ENCODE measurements at regions not wholly inside any gene's neighbourhood (a gene's known extent, or its start where the extent isn't known, plus 50 kb on each side); places are given as distances from the start of the nearest gene placed in this dataset.

- DNase-seq, result no peak
Observed at GRCh38 chr13:72435251-72435650, 292.2 kb downstream of the MZT1 start.

GRCh38 chr13:72431981-72432682, 295.3 kb downstream of the MZT1 start:
- no peak for DNase-seq

DNA sequence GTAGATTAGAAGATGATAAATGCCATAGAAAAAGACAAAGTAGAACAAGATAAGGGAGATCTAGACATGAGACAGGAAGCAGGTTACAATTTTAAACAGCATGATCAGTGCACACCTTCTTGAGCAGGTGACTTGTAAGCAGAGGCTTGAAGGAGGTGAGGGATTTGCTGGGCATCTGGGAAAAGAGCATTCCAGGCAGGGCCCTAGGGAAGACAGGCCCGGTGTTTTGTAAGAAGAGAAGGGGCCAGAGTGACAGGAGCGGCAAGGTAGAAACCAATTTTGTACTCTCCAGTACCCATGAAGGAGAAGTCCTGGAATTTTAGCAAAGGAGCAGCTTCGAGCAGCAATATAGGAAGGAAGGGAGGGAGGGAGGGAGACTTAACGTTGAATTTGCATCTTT, 296.5 kb downstream of the MZT1 start:
- DNase-seq, result no peak

DNA sequence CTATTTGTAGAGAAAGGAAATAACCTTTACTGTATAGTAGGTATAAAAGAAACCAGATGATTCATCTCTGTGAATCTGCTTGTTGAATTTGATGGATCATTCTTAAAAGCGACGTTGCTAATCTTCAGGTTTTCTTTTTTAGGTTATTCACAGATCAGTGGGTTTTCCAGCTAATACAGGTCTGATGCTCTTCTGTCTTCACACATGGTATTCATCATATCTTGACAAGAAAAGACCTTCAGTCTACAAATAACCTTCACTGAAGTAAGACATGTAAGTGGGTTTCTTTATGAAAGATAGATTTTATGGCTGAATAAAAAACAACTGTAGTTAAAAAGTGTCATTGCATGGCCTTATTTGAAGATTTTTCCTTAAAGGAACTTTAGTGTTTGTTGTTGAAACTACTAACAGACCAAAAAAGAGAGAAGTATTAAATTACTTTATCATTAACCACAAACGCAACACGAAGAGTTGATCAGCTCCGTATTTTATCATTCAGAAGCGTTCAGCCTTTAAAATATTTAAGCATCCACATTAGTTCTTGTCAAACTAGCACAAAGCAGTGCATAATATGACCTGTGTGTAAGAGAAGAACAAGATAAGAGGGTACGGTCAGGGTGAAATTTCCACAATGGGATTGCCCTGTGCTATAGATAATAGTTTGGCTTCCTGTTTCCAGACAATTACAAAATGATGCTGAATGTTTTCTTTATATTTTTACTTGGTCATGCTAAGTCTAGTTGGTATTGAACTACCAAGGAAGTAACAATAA, 299.5 kb downstream of the MZT1 start:
- no peak for DNase-seq

- no peak for DNase-seq
Observed at GRCh38 chr13:72424059-72424458, 303.4 kb downstream of the MZT1 start.

DNA sequence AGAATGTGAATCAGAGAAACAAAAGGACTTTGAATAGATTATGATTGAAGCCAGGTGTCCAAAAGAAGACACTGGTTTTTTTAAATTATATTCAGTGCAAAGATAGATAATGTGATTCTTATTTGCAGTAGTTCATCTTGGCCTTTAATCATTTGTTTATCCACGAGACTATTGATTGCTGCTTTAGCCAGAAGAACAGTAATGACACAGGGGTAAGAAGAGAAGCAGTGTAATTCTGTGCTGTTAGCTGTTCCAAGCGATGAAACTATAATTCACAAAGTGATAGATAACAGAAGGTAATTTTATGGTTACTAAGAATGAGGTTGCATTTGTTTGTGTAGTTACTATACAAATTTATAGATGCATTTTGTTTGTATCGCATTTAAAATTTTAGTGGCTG, 311.6 kb downstream of the MZT1 start:
- no peak for DNase-seq

- DNase-seq, result no peak
Observed at GRCh38 chr13:72412481-72412880, 314.9 kb downstream of the MZT1 start.

DNA sequence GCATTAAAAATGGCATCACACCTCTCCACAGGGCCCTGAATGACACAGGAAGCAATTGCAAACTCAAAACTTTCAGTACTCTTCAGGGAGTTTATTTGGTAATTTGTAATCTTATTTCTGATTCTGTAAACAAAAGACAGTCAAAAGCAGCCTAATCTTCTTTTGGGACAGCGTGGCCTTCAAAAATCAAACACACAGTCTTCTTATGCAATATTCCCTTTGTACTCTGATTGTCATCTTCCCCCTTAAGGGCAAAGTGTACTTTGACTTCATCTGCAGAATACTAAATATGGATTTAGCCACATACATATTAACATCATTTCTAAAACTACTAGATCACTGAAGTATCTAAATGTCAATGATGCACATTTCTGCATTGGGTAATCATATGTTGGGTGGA, 322.0 kb downstream of the MZT1 start:
- no peak for DNase-seq

DNA sequence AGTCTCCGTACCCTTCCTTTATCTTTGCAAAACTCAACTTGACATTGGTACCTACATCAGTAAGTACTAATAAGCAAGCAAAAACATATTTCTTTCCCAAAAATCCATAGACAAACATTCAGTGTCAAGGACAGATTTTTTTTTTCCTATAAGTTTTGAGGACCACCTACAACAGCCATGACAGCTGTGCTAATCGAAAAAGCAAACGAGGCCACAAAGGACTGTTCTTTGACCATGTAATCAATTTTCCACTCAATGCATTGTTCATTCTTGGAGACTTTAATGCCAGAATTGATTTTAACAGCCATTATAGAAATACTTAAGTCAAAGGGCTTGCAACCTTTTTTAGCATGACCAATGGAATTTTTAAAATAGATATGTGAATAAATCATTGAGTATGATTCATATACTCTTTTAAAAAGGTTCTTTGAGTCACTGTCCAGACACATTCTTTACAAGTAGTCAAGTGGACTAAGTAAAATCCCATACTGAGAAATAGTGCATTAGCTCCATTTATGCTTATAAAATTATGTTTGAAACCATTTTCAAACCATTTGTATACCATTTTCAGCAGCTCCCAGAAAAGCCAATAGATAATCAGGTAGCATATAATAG, 323.9 kb downstream of the MZT1 start:
- no peak for DNase-seq

GRCh38 chr13:72400856-72401255, 326.6 kb downstream of the MZT1 start:
- DNase-seq, result no peak

- DNase-seq, result no peak
Observed at GRCh38 chr13:72399351-72399750, 328.1 kb downstream of the MZT1 start.

- DNase-seq, result no peak
Observed at GRCh38 chr13:72397265-72397664, 330.2 kb downstream of the MZT1 start.

GRCh38 chr13:72390909-72391308, 336.5 kb downstream of the MZT1 start:
- no peak for DNase-seq

DNA sequence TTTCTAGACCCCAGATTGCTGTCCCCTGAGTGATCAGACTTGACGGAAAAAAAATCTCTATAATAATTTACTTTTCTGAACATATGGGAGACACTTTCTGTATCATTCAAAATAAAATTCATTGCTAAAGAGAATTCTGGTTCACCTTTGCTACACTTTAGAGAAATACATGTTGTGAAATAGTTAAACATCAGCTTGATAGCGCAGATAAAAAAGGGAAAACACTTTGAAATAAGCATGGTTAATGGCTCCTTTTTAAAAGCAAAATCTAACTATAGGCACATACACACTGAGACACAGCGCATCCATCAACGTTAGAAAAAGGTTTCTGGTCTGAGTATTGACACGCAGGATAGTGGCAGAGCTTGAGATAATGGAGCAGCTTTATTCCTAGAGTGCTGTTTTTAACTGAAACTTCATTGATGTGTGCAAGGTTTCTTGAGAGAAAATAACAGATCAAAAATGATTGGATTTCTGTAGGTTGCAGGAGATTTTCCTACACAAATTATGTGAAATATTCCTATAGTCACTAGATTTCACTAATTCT, 341.2 kb downstream of the MZT1 start:
- DNase-seq, result no peak

GRCh38 chr13:72384879-72385278, 342.6 kb downstream of the MZT1 start:
- DNase-seq, result no peak

DNA sequence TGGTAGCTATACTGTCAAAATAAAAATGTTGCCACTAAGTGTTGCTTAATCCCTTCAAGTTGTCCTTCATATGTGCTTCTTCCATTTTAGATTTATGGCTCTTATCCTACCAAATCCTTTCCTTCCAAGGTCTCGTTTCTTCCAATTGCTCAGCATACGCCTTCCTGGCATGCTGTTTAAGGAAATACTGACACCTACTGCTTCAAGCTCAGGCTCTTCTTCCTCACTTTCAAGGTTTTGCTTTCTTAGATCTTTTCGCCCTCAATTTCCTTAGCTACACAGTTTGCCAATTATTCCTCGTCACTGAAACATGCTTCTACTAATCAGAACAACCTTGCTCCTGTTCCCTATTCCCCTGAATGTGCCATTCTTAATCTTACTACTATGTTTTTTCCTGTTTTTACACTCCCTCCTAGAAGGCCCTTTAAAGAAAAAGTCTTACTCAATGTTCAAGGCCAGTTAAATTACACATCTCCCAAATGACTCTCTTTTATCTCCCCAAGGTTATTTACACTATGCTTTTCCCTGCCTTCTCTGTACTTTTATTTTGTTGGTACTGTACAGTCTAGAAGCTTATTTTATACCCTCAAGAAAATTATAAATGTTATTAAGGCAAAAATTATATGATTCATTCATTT, 343.1 kb downstream of the MZT1 start:
- DNase-seq, result no peak

DNA sequence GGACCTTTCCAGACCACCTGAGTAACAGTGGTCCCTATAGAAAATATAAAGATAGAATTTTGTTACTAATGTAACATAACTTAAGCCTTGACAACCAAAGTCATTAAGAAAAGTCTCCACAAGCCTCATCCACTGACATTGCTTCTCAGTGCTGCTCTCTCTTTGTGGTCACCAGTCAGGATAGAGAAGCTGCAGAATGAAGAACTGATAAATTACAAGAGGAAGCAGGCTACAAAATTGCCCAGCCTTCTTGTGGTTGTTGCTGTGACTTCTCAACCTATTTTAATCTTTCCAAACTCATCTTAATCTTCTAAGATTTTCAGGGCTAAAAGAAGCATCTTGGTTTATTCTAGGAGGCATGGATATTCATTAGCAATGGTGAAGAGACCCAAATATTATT, 343.8 kb downstream of the MZT1 start:
- no peak for DNase-seq

DNA sequence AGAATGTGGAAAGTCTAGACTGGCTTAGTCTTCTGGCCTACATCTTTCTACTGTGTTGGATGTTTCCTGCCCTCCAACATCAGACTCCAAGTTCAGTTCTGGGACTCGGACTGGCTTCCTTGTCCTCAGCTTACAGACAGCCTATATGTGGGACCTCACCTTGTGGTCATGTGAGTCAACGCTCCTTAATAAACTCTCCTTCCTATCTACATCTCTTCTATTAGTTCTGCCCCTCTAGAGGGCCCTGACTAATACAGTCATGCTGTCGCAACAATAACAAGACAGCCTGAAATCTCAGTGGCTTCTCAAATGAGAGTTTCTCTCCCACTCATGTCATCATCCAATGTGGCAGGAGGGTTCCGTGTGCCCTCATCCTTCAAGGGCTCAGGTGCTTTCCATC, 347.8 kb downstream of the MZT1 start:
- no peak for DNase-seq

- no peak for DNase-seq
Observed at GRCh38 chr13:72368031-72368430, 359.4 kb downstream of the MZT1 start.

- DNase-seq, result no peak
Observed at GRCh38 chr13:72346716-72347115, 380.7 kb downstream of the MZT1 start.

- no peak for DNase-seq
Observed at GRCh38 chr13:72342364-72342763, 385.1 kb downstream of the MZT1 start.

- no peak for DNase-seq
Observed at GRCh38 chr13:72341904-72342303, 385.5 kb downstream of the MZT1 start.

DNA sequence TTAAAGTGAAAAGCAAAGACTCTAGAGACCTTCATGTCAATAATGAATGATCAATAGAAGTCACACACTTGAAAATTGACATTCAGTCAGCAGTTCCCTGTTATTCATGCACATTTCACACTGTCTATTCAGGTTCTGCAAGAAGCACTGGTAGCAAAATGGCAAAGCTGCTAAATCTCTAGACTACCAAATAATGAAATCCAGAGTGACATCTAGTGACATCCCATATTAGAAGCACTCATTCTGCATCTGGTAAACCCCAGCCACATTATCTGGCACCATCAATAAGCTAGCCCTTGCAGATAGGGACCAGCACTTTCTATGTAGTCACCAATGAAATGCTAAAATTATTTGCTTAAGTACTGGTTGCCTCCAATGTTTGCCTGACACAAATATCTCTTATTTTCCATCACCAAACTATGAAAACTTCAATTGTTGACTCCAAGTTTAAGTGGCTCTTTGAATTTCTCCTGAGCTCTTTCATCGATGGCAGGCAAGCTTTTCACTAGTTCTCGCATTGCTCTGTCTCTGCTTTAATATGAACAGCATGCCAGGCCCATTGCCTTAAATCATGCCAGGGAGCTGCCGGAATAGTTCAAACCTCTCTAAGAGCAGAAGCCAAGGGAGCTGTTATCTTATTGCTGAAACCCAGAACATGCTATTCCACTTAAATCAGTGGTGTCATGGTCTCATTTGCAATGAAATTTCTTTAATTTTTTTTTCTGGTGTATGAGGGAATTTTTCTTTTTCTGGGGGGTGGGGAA, 409.9 kb downstream of the MZT1 start:
- no peak for DNase-seq
